Ovary (tissue), 7 donors: ENCODE measurements at regions not wholly inside any gene's neighbourhood (a gene's known extent, or its start where the extent isn't known, plus 50 kb on each side); places are given as distances from the start of the nearest gene placed in this dataset.

Source experiments
- DNase-seq, 5 donors: peaks; one replicate each; pipeline ENCODE4 v3.0.0-alpha.2; 2019 to 2020
- H3K27ac ChIP-seq, 2 donors: fragments of 200-600 bp; one replicate each; pipeline versions ENCODE4 v1.5.1 to v1.8.0; 2019 to 2022
- H3K27me3 ChIP-seq: fragments of 200-600 bp; one replicate; pipeline ENCODE4 v1.8.0; 2022
- H3K36me3 ChIP-seq: fragments of 200-600 bp; sonication (generic); one replicate; pipeline ENCODE4 v1.5.1; 2019
- H3K4me1 ChIP-seq: one replicate; pipeline ENCODE4 v1.8.1; 2013; ENCODE audit warnings: mild to moderate bottlenecking, moderate library complexity; ENCODE audit not compliant: insufficient read depth
- H3K4me3 ChIP-seq: fragments of 200-600 bp; sonication (generic); one replicate; pipeline ENCODE4 v1.5.1; 2017
- H3K9me3 ChIP-seq, 2 donors: fragments of 200-600 bp in 1 of 2; sonication (generic) in 1 of 2; one replicate each; pipeline versions ENCODE4 v1.5.1 to v1.8.1; 2013 to 2019; ENCODE audit warnings: mild to moderate bottlenecking in 1 of 2, moderate library complexity in 1 of 2
- CTCF ChIP-seq, 3 donors: fragments of 450-650 bp in 2 of 3; fragments of 200-600 bp in 1 of 3; IDR thresholded peaks; one replicate each; pipeline versions ENCODE4 v1.5.1 to v1.8.0; 2016 to 2022; ENCODE audit warnings: antibody characterized with exemption in 3 of 3, mild to moderate bottlenecking in 1 of 3
- EP300 ChIP-seq: sonication (generic); formaldehyde crosslinking; IDR thresholded peaks from one replicate; pipeline ENCODE4 v1.6.1; 2017; ENCODE audit warnings: antibody characterized with exemption
- POLR2A ChIP-seq: fragments of 450-650 bp; IDR thresholded peaks from one replicate; pipeline ENCODE4 v1.6.1; 2017; ENCODE audit warnings: antibody characterized with exemption, mild to moderate bottlenecking, moderate library complexity
- WGBS, 3 donors: extraction: QIAGEN DNeasy Blood & Tissue Kit in 1 of 3; methylation state at CpG; one replicate each; pipeline versions ENCODE4 v1.1.5 to v1.1.7; 2013 to 2017; 5-methylcytosine and 5-hydroxymethylcytosine counted together
- intact Hi-C, 4 donors: fragments of 100-400 bp; cut with DNase I; formaldehyde crosslinking; loops; one replicate each; pipeline versions ENCODE4 v1.11.0 to v1.15.1; 2022 to 2023
- donor health status: DM: no; HTN: no; CAD: no; lungs with moderate emphysema.
- donor health status: DM: no; HTN: no; CAD: no.
- donor health status: Bipolar disorder and iron deficiency.
- donor health status: DM: no; HTN: no; CAD: no.
- donor health status: DM: yes; HTN: yes; CAD: no.

- H3K4me1 ChIP-seq = no peaks in the 10 kb centered on the region
- H3K36me3 ChIP-seq = no peaks in the 10 kb centered on the region
- DNase-seq = no peak
- intact Hi-C loops = no loop called here
- no peaks in the 10 kb centered on the region for H3K9me3 ChIP-seq
- WGBS, 3 donors = 48 to 59% (median 56%) methylated on average over 2 of the region's 2 CpGs
- H3K4me3 ChIP-seq = no peak overlapping the region
- H3K27me3 ChIP-seq = no peaks in the 10 kb centered on the region
- TF ChIP-seq CTCF (IDR thresholded peaks at IDR 0.05) (no peak), EP300 (no peak), POLR2A (no peak)
- H3K27ac ChIP-seq = no peak overlapping the region
Observed at GRCh38 chr5:144979516-144980264, 809.0 kb downstream of the KCTD16 start.

DNA sequence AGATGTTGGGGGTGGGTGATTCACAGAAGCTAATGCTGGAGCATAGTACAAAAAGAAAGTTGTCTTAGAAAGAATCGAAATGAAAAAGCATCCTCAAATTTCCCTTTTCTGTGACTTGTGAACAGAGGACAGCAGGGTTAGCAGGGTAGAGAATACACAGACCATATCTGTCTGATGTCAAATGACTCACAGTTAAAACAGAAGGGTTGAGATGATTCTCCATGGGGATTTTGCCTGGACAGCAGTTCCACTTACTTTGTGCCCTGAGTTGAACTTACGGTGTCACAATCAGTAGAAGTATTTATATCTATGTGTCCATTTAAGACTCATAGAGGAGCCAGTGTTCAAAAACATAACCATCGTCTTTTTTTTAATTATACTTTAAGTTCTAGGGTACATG lies 801.6 kb downstream of the KCTD16 start:
- TF ChIP-seq POLR2A = no peak
- TF ChIP-seq EP300 = no peak
- TF ChIP-seq CTCF (IDR thresholded peaks at IDR 0.05) = no peak
- intact Hi-C loops = no loop called here
- no peaks in the 10 kb centered on the region for H3K36me3 ChIP-seq
- WGBS, 3 donors = 77 to 91% (median 89%) methylated on average over 3 of the region's 3 CpGs
- DNase-seq = no peak
- no peak overlapping the region for H3K27ac ChIP-seq
- no peaks in the 10 kb centered on the region for H3K9me3 ChIP-seq
- no peaks in the 10 kb centered on the region for H3K4me1 ChIP-seq
- no peak overlapping the region for H3K4me3 ChIP-seq
- no peaks in the 10 kb centered on the region for H3K27me3 ChIP-seq

GRCh38 chr5:144971108-144971850 lies 800.6 kb downstream of the KCTD16 start:
- no peak for TF ChIP-seq POLR2A
- TF ChIP-seq EP300 = no peak
- H3K9me3 ChIP-seq = no peaks in the 10 kb centered on the region
- DNase-seq = no peak
- H3K27me3 ChIP-seq = no peaks in the 10 kb centered on the region
- no peak overlapping the region for H3K4me3 ChIP-seq
- intact Hi-C loops = no loop called here
- no peak overlapping the region for H3K27ac ChIP-seq
- WGBS, 3 donors = 42 to 45% (median 45%) methylated on average over 6 of the region's 6 CpGs
- no peaks in the 10 kb centered on the region for H3K36me3 ChIP-seq
- H3K4me1 ChIP-seq = no peaks in the 10 kb centered on the region

GRCh38 chr5:144960296-144960695 lies 789.6 kb downstream of the KCTD16 start:
- no peak overlapping the region for H3K27ac ChIP-seq

More at GRCh38 chr5:144960296-144960695, 789.6 kb downstream of the KCTD16 start:
- H3K36me3 ChIP-seq = no peaks in the 10 kb centered on the region
- no peaks in the 10 kb centered on the region for H3K27me3 ChIP-seq
- no peak for DNase-seq
- H3K4me3 ChIP-seq = no peak overlapping the region
- H3K9me3 ChIP-seq = no peaks in the 10 kb centered on the region
- intact Hi-C loops = no loop called here
- TF ChIP-seq POLR2A (no peak), CTCF (IDR thresholded peaks at IDR 0.05) (no peak), EP300 (no peak)
- no peaks in the 10 kb centered on the region for H3K4me1 ChIP-seq
